ENCODE measurements at regions not wholly inside any gene's neighbourhood (a gene's known extent, or its start where the extent isn't known, plus 50 kb on each side); places are given as distances from the start of the nearest gene placed in this dataset.
"Not testable (repeated sequence)": the region's sequence is repeated elsewhere in the genome, so short reads cannot be mapped to it uniquely, and the experiment has no call there.

GRCh38 chr5:98231089-98231488, 542.4 kb upstream of the RGMB start:
- TF ChIP-seq ZNF843 (tag by site-specific recombination; IDR thresholded peaks at IDR 0.05) = no peak
- ChIA-PET CTCF (no interaction called here), POLR2A (no interaction called here)
- H3K9me3 ChIP-seq (ENCODE audit: control insufficient read depth, insufficient read depth, low read depth, low read length) = no peaks in the 10 kb centered on the region
- no peak overlapping the region for H3K4me3 ChIP-seq (ENCODE audit: low read depth, low read length)
- no peak overlapping the region for H3K27ac ChIP-seq (ENCODE audit: extremely low read depth, low read depth, low read length)
- no peaks in the 10 kb centered on the region for H3K4me1 ChIP-seq (ENCODE audit: control insufficient read depth, insufficient read depth, low read length)
- no peaks in the 10 kb centered on the region for H3K36me3 ChIP-seq (ENCODE audit: control insufficient read depth in 2 of 2, insufficient read depth in 1 of 2, low read length in 2 of 2)

- H3K9me3 ChIP-seq (ENCODE audit: control insufficient read depth, insufficient read depth, low read depth, low read length); H3K27ac ChIP-seq (ENCODE audit: extremely low read depth, low read depth, low read length); POLR2A ChIA-PET; H3K4me3 ChIP-seq (ENCODE audit: low read depth, low read length); H3K36me3 ChIP-seq (ENCODE audit: control insufficient read depth in 2 of 2, insufficient read depth in 1 of 2, low read length in 2 of 2); H3K4me1 ChIP-seq (ENCODE audit: control insufficient read depth, insufficient read depth, low read length): not testable (repeated sequence)
- CTCF ChIA-PET = interaction anchor here (0.6 kb wide), 1 partner anchor 530 kb away, joined by 4 read pairs; no protein-coding TSS in a partner anchor
Observed at GRCh38 chr5:98237794-98238193, 535.7 kb upstream of the RGMB start.

GRCh38 chr5:98243972-98244371, 529.5 kb upstream of the RGMB start:
- CTCF ChIA-PET = no interaction called here
- Histone ChIP-seq H3K9me3 (ENCODE audit: control insufficient read depth, insufficient read depth, low read depth, low read length) (no peaks in the 10 kb centered on the region), H3K4me1 (ENCODE audit: control insufficient read depth, insufficient read depth, low read length) (no peaks in the 10 kb centered on the region), H3K36me3 (ENCODE audit: control insufficient read depth in 2 of 2, insufficient read depth in 1 of 2, low read length in 2 of 2) (no peaks in the 10 kb centered on the region), H3K27ac (ENCODE audit: extremely low read depth, low read depth, low read length) (no peak overlapping the region), H3K4me3 (ENCODE audit: low read depth, low read length) (no peak overlapping the region)
- POLR2A ChIA-PET = no interaction called here
- TF ChIP-seq ZNF76 (tag by site-specific recombination; IDR thresholded peaks at IDR 0.05; ENCODE audit: borderline replicate concordance, low read depth) (no peak), ZNF114 (tag by site-specific recombination; IDR thresholded peaks at IDR 0.05) (no peak), ZNF121 (tag by site-specific recombination; IDR thresholded peaks at IDR 0.05) (no peak), ZNF423 (tag by site-specific recombination; IDR thresholded peaks at IDR 0.05) (no peak), ZNF280D (tag by site-specific recombination; IDR thresholded peaks at IDR 0.05) (no peak), ZNF544 (tag by site-specific recombination; IDR thresholded peaks at IDR 0.05) (no peak), ZNF138 (tag by site-specific recombination; IDR thresholded peaks at IDR 0.05; ENCODE audit: borderline replicate concordance) (no peak), ZNF18 (tag by site-specific recombination; IDR thresholded peaks at IDR 0.05) (no peak), ZNF280C (tag by site-specific recombination; IDR thresholded peaks at IDR 0.05) (no peak), ZNF626 (tag by site-specific recombination; IDR thresholded peaks at IDR 0.05) (no peak), ZNF449 (tag by site-specific recombination; IDR thresholded peaks at IDR 0.05) (no peak), ZNF132 (tag by site-specific recombination; IDR thresholded peaks at IDR 0.05; ENCODE audit: borderline replicate concordance) (no peak), PRDM2 (tag by site-specific recombination; IDR thresholded peaks at IDR 0.05; ENCODE audit: borderline replicate concordance) (no peak), REPIN1 (tag by site-specific recombination; IDR thresholded peaks at IDR 0.05; ENCODE audit: low read depth) (no peak), ZNF10 (tag by site-specific recombination; IDR thresholded peaks at IDR 0.05) (no peak), GLI2 (tag by site-specific recombination; IDR thresholded peaks at IDR 0.05; ENCODE audit: borderline replicate concordance, low read depth) (no peak)
